GM12878 (cell line): ENCODE measurements at regions not wholly inside any gene's neighbourhood (a gene's known extent, or its start where the extent isn't known, plus 50 kb on each side); places are given as distances from the start of the nearest gene placed in this dataset.

Source experiments
- BCL3 ChIP-seq: IDR thresholded peaks from 2 replicates; pipeline ENCODE4 v1.6.1; 2011; ENCODE audit warnings: borderline replicate concordance, low read depth, mild to moderate bottlenecking, moderate library complexity, low read length; ENCODE audit not compliant: insufficient read depth, poor library complexity, severe bottlenecking
- FOS ChIP-seq: IDR thresholded peaks from 3 replicates; pipeline ENCODE4 v1.6.1; 2011; ENCODE audit warnings: borderline replicate concordance; ENCODE audit not compliant: insufficient read length; ENCODE audit errors: extremely low read depth
- JUNB ChIP-seq: IDR thresholded peaks from 2 replicates; pipeline ENCODE4 v1.6.1; 2016; ENCODE audit warnings: antibody characterized with exemption, mild to moderate bottlenecking
- MAX ChIP-seq: IDR thresholded peaks from 2 replicates; pipeline ENCODE4 v1.6.1; 2012; ENCODE audit warnings: low read depth, low read length, improper control_type of control experiment
- MEF2A ChIP-seq: IDR thresholded peaks from 2 replicates; pipeline ENCODE4 v1.6.1; 2011; ENCODE audit warnings: low read depth, mild to moderate bottlenecking, low read length, moderate library complexity; ENCODE audit not compliant: insufficient read depth
- MXI1 ChIP-seq: fragments of 150-350 bp; IDR thresholded peaks from 2 replicates; pipeline ENCODE4 v1.6.1; 2011; ENCODE audit warnings: low read depth, mild to moderate bottlenecking, inconsistent platforms, low read length, improper control_type of control experiment
- NR2C2 ChIP-seq: IDR thresholded peaks from 2 replicates; pipeline ENCODE4 v1.6.1; 2011; ENCODE audit warnings: borderline replicate concordance, low read depth; ENCODE audit not compliant: control insufficient read depth, insufficient read length
- POLR2A ChIP-seq: IDR thresholded peaks from 2 replicates; pipeline ENCODE4 v1.6.1; 2011; ENCODE audit warnings: low read depth, mild to moderate bottlenecking, low read length
- POLR2AphosphoS5 ChIP-seq: IDR thresholded peaks from 2 replicates; pipeline ENCODE4 v1.6.1; 2011; ENCODE audit warnings: mild to moderate bottlenecking, low read length, inconsistent platforms
- TF ChIP-seq, protein P1 (sequence below), 3 experiments: IDR thresholded peaks in 2 of 3; conservative IDR thresholded peaks in 1 of 3; 2 replicates each; pipeline ENCODE4 v1.5.1; 2011; ENCODE audit warnings: low read depth in 3 of 3, low read length in 3 of 3, mild to moderate bottlenecking in 3 of 3, control low read depth in 2 of 3, moderate library complexity in 2 of 3, inconsistent platforms in 1 of 3, mixed read lengths in 1 of 3; ENCODE audit not compliant: control insufficient read depth in 2 of 3, insufficient read depth in 1 of 3; ENCODE audit errors: extremely low read depth in 1 of 3

DNA sequence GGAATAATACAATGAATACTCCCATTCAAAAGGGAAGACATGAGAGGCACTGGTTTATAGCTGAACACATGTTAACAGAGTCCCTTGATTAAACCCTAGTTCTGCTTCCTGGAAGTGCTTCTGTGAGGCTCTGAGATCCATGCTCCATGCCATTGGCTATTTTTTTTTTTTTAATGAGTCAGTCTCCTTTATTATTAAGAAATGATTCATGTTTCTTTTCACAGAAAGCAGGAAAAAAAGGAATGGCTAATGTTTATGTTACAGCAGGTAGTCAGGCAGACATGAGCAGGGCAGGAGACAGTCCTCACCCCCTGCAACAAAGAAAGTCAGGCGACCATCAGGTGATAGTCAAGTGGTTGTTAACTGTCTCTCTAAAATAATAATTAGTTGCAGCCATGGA lies 598.7 kb downstream of the EPHA5 start:
- TF ChIP-seq FOS (no peak), MAX (no peak), MEF2A (no peak), POLR2AphosphoS5 (no peak), POLR2A (no peak), NR2C2 (no peak), JUNB (no peak), BCL3 (no peak), MXI1 (no peak)
- TF ChIP-seq, protein P1, sequence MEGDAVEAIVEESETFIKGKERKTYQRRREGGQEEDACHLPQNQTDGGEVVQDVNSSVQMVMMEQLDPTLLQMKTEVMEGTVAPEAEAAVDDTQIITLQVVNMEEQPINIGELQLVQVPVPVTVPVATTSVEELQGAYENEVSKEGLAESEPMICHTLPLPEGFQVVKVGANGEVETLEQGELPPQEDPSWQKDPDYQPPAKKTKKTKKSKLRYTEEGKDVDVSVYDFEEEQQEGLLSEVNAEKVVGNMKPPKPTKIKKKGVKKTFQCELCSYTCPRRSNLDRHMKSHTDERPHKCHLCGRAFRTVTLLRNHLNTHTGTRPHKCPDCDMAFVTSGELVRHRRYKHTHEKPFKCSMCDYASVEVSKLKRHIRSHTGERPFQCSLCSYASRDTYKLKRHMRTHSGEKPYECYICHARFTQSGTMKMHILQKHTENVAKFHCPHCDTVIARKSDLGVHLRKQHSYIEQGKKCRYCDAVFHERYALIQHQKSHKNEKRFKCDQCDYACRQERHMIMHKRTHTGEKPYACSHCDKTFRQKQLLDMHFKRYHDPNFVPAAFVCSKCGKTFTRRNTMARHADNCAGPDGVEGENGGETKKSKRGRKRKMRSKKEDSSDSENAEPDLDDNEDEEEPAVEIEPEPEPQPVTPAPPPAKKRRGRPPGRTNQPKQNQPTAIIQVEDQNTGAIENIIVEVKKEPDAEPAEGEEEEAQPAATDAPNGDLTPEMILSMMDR (IDR thresholded peaks at IDR 0.05 in 2 of 3, conservative IDR thresholded peaks at IDR 0.05 in 1 of 3; ENCODE audit: control insufficient read depth in 2 of 3, extremely low read depth in 1 of 3, insufficient read depth in 1 of 3, low read depth in 3 of 3, low read length in 3 of 3) = no peak
